ENCODE measurements at regions not wholly inside any gene's neighbourhood (a gene's known extent, or its start where the extent isn't known, plus 50 kb on each side); places are given as distances from the start of the nearest gene placed in this dataset.

DNA sequence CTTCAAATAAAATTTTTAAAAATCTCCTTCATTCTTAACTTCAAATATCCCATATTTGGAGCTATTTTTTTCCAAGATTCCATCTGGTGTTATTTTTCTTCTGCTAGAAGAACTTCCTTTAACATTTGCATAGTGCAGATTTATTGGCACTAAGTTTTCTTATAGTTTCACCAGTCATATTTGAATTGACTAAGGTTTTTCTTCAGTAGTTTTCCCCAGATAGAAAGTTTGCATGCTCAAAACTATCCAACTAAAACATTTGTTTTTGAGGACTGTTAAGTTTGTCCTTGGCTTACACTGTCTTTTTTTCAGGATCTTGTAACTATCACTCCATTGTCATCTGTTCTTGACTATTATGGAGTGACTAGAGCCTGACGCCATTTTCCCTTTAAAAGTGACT lies 606.7 kb downstream of the TAF11L14 start:
- DNase-seq (ENCODE audit: low spot score): no peak

DNA sequence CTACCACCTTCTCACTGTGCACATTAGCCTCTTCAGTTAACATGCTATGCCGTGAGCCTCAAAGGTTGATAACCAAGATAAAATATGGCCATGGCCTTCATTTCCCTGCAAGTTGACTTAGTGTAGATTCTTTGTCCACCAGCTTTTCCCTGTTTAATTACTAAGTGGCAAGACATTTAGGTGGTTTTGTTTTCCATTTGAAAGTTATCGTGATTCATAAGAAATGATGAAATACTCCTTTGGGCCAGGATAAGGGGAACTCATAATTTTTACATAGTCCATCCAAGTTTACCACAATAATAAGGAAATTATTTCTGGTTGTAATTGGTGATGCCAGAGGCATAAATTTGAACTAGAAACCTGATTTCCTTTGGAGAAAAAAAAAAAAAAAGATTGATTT lies 609.6 kb downstream of the TAF11L14 start:
- no peak for DNase-seq (ENCODE audit: low spot score)

DNA sequence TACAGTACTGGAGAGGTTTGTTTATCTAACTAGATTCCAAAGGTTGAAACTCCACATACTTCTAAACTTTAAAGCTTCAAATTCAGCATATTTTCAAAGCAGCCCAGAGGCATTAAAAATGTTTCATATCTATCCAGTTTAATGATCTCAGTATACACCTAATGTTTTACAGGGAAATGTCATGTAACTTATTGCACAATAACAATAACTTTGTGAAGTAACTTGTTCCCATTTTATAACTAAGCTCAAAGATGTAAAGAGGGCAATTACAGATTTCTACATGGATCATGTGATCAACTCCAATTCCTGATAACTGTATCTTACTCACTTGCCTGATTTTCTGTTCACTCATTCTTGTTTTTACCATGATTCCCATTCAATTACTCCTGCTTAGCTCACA lies 610.0 kb downstream of the TAF11L14 start:
- DNase-seq (ENCODE audit: low spot score): no peak

DNA sequence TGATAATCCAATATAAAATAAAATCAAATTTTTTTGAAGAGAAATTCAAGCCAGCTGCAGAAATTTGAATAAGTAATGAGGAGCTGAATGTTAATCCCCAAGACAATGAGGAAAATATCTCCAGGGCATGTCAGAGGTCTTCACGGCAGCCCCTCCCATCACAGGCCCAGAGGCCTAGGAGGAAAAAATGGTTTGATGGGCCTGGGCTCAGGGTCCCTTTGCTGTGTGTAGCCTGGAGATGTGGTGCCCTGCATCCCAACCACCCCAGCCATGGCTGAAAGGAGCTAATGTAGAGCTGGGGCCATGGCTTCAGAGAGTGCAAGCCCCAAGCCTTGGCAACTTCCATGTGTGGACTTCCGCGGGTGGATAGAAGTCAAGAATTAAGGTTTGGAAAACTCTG lies 618.3 kb downstream of the TAF11L14 start:
- DNase-seq (ENCODE audit: low spot score): no peak

DNA sequence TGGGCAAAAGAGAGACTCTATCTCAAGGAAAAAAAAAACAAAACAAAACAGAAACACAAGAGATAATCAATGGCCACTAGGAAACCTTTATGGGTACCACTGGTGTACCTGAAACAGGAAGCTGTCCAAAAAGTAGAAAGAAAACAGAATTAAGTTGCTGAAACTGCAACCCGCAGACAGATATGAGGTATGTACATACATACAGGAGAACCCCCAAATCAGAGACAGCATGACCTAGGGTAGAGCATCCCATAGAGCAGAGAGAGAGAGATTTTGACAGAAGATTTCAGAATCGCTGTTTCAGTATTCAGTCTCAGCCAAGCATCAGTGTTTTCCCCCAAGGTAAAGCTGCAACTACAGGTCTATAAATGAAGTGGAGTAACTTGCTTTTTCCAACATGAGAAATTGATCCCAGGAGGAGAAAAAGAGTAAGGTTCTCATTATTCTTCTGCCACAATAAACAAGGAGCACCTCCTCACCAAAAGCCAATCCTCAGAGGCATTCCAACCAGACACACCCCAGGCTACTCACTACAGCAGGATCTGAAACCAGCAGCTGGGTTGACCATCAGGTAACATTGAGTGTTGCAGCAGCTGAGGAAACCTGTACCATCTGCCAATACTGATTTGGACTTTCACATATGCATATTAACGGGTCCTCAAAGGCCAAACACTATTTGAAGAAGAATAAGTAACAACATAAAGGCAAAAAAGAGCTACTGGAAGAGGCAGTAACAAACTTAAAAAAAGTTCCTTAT lies 630.0 kb downstream of the TAF11L14 start:
- DNase-seq (ENCODE audit: low spot score): no peak

DNA sequence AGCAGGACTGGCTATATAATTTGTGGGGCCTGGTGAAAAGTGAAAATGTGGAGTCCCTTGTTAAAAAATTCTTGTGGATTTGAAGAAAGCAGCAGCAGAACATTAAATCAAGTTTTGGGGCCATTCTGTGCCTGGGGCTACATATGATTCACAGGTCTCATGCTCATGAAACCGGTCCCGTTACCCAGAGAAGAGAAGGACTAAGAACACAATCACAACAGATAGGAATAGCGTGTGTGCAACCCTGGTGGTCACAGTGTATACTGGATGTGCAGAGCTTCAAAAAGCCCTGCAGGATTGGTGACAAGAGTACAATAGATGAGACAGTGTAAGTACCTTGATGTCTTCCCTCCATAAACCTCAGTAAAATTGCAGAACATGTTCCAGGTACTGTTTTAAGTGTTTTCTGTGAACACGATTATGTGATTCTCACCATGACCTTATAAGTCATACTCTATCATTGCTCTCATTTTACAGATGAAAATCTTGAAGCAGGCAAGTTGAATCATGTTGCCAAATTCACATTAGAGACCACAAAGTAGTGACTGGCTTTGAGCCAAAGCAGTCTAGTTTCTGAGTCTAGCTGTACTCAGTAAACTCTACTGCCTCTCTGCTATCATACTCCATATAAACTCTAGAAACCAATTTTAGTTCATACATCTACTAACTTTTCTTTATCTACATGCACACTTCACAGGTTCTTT lies 636.5 kb downstream of the TAF11L14 start:
- no peak for DNase-seq (ENCODE audit: low spot score)

DNA sequence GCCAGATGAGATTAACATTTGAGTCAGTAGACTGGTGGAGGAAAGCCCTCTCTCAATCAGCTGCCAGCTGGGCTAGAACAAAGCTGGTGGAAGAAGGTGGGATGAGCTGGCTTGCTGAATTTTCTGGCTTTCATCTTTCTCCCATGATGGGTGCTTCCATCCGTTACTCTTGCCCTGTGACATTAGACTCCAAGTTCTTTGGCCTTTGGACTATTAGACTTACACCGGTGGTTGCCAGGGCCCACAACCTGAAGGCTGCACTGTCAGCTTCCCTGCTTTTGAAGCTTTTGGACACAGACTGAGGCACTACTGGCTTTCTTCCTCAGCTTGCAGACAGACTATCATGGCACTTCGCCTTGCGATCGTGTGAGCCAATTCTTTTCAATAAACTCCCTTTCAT lies 642.7 kb downstream of the TAF11L14 start:
- DNase-seq (ENCODE audit: low spot score): no peak

DNA sequence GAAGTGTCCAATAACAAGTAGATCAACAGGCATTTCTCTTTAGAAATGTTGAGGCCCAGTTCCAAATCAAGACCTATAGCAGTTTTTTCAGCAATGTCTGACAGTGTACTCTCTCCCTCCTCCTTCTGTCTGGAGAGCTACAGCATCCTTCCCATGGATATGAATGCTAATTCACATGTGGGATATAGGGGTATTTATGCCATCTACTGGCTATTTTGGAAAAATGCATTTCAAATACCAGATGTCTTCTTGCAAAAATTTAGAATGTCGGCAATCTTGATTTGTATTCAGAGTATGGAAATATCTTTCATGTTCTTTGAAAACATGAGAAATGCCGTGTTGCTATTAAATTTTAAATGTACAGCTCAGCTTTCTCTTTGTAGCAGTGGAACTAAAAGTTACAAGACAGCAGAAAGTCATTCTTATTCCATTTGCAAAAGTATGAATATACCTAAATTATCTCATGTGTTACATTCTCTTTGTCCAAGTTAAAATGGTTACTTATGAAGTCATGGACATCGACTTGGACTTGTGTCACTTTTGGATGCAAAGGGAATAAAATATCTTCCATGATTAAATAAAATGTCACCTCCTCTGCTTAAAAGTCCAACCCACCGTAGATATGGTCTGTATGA lies 647.8 kb downstream of the TAF11L14 start:
- peak; percentile 46 for DNase-seq (ENCODE audit: low spot score)

DNA sequence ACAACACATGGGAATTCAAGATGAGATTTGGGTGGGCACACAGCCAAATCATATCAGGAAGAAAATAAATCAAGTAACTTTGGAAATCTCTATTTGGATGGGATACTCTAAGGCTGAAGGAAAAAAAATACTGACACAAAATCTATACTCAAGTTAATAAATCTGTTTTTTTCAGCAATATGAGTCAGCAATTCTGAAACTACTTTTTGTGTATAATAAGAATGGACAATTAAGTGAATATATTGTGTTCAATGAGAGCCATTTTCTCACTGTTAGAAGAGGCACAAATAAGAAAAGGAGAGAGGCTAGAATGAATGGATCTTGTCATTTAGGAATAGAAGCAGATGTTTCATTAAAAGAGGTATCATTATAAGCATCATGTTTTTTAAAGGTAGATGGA lies 651.0 kb downstream of the TAF11L14 start:
- DNase-seq (ENCODE audit: low spot score): no peak

DNA sequence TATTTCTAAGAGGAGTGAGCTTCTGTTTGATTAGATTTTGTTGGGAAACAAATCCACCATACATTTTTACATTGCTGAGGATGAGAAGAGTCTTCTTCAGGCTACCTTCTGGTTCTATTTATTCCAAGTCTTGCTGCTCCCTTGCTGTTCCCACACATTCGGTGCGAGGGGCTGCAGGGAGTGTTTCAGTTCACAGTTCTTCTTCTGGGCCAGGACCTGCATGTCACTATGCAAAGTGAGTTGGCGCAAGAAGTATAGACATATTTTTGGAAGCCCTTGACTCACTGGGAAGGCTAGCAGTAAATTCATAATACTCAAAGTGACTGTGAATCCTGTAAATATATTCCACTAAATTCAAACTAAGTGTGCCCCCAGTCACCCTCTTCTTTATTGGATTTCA lies 657.9 kb downstream of the TAF11L14 start:
- DNase-seq (ENCODE audit: low spot score): no peak

DNA sequence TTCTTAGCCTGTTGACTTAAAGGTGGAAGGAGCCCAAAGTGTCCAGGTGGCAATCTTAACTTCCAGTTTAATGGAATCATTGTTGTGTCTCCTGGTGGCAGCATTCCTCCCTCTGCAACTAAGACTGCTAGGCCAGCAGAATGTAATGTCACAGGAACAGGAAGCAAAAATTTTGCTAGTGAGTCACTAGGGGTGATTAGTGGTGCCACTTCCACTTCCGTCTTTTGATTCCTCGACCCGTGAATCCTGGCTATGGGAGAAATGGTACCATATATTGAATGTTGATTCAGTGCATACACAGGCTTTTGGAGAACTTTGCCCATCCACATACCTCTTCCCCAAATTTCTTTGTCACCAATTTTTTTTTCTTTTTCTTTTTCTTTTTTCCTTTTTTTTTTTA lies 661.4 kb downstream of the TAF11L14 start:
- peak; percentile 32 for DNase-seq (ENCODE audit: low spot score)

DNA sequence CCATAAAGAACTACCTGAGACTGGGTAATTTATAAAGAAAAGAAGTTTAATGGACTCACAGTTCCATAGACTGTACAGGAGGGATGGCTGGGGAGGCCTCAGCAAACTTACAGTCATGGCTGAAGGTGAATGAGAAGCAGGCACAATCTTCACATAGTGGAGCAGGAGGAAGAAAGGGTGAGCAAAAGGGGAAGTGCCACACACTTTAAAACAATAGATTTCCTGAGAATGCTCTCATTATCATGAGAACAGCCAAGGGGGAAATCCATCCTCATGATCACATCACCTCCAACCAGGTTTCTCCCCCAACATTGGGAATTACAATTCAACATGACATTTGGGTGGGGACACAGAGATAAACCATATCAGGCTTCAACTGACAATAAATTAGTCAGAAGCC lies 664.9 kb downstream of the TAF11L14 start:
- DNase-seq (ENCODE audit: low spot score): no peak

DNA sequence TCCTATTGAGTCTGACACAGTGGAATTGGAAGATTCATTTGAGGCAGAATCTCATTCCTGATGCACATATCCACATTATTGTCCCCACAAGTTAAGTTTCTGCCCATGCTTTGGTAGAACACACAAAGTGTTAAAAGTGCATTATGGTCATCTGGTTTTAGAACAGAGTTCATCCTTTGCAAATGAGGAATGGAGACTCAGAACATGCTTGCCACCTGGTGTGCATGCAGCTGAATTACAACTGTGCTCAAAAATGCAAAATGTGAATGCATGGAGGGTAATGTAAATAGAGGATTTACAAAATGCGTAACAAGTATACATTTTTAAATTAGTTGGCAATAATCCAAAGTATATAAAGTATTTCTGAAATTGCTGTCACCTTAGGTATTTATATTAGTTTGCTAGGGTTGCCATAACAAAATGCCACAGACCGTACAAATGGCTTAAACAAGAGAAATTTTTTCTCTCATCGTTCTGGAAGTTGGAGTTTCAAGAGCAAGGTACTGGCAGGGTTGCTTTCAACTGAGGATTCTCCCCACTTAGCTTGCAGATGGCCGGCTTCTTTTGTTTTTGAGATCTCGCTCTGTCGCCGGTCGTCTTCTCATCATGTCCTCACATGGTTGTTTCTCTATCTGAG lies 671.1 kb downstream of the TAF11L14 start:
- peak; percentile 38 for DNase-seq (ENCODE audit: low spot score)

DNA sequence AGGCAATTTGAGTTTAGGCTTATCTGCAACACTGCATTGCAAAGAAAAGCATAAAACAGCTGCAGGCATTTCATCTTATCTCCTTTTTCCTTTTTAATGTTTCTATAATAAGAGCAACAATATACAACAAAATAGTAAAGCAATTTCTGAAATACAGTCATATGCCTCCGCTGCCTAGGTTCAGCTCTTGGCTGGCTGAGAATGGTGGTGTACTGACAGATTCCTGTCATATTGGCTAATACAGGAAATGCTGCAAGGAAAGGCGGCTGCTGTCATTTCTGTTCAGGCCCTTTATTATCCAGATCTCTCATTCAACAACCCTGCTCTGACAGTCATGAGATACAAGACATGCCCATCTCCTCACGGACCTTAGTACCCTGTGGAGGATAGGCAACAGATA lies 677.0 kb downstream of the TAF11L14 start:
- no peak for DNase-seq (ENCODE audit: low spot score)

DNA sequence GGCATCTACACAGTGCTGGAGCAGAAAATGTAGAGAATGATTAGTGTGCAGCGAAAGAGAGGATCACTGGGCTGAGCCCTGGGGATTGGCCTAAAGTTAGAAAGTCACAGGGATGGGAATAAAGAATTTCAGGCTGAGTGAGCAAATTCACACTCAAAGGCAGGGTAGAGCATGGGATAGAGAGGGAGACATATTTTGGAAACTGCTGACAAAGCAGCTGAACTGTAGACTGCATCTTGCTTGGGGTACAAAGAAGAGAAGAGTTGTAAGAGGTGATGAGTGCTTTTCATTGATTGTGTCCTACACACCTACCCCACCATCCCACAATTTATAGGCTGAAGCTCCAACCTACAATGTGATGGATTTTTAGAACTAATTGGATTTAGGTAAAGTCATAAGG lies 677.8 kb downstream of the TAF11L14 start:
- no peak for DNase-seq (ENCODE audit: low spot score)

DNA sequence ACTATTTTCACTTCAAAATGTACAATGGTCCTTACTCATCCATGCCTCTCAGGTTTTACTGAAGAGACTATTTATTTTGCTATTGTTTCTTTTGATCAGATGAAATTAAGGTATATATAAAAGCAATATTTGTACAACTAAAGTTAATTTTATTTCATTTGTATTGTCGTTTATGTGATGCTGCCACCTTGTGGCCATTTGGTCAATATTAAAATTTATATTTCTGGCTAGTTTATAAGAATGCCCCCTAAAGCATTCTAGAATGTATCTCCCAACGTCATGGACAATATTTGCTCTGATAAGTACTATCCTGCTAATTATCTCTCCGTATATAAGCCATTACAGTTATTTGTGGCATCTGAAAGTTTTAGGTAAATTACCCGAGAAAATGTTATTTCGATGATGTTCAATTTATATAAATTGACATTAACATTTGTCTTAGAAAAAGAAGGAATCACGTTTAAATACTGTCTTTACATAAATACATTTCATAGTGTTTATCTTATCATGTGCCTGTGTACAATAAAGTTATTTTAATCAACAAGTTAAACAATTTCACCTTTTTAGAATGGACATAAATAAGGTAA lies 680.0 kb downstream of the TAF11L14 start:
- DNase-seq (ENCODE audit: low spot score): no peak

DNA sequence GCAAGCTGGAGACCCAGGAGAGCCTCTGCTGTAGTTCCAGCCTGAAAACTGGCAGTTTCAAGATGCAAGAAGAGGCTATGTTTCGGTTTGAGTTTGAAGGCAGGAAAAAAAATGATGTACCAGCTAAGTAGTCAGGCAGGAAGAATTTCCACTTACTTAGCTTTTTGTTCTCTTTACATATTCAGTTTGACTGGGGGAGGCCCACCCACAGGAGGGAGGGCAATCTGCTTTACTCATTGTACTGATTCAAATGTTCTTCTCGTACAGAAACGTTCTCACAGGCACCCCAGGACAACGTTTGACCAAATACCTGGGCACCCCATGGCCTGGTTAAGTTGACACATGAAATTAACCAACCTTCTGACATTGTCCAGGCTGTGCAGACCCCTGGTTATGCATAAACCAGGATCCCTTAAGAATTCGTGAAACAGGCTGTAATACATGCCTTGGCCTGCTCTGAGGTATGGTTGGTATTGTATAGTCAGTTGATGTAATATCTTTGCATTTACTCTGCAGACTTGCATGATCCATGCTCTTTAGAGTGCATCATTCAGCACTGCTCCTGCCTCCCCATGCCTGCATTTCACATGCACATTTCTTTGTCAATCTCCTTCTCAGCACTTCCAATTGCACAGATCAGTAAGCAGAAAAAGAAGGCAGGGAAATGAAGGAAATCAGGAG lies 687.1 kb downstream of the TAF11L14 start:
- no peak for DNase-seq (ENCODE audit: low spot score)

DNA sequence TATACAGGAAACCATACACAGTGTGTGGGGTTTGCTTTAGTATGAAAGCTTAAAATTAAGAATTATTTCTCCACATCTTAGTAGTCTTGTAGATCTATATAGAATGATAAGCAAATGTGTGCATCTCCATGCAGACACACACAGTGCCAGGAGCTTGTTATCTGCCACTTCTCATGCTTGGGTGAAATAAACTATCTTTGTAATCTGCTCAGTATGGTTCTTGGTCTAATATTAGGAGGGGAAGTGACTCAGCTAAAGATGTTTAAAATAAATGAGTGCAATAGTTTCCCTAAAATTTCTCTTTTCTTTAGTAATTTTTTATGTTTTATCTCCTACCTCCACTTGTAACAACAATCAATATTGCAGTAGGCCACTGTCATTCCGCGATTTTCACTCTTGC lies 689.6 kb downstream of the TAF11L14 start:
- no peak for DNase-seq (ENCODE audit: low spot score)

DNA sequence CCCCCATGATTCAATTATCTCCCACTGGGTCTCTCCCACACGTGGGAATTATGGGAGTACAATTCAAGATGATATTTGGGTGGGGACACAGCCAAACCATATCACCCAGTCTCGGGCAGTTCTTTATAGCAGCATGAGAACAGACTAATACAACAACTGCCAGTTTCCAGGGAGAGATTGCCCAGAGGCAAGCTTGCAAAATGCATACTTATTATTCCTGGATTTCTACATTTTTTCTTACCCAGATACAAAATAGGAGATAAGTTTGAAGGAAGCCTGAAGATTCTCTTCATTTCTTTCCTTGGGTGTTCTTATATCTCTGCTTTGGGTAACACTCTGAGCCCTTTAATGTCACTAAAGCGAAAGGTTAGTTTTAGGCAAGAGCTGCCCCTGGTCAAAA lies 691.2 kb downstream of the TAF11L14 start:
- no peak for DNase-seq (ENCODE audit: low spot score)

DNA sequence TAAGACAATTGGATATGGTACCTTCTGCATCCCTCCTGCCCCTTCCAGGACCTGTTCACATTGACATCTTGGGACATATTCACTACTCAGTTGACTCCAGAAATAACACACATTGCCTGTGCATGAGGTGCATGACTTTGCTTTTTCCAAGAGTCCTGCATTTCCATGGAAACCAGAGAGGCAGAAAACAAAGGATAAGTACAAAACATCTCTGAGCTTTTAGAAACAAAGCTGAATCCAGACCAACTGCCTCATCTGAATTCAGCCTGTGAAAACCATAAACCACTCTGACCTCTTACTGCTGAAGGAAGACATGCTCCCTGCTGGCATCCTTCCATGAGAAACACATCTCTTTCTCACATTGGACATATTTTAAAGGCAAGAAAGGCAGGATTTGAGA lies 695.1 kb downstream of the TAF11L14 start:
- DNase-seq (ENCODE audit: low spot score): no peak

DNA sequence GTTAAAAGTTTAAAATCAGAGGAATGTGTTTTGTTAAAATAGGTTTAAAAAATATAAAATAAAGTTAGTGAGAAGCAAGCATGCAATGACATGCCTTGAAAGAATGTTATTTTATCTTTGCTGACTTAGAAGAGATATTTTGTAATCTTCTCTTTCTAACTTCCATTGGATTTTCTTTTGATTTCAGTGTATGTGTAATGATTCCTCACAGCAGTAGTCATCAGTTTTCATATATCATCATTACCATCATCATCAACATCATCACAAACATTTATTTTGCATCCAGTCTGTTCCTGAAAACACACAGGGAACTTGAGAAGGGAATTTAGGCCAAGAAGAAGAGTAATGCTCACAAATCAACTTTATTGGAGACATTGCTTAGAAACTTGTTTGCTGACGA lies 699.6 kb downstream of the TAF11L14 start:
- no peak for DNase-seq (ENCODE audit: low spot score)

DNA sequence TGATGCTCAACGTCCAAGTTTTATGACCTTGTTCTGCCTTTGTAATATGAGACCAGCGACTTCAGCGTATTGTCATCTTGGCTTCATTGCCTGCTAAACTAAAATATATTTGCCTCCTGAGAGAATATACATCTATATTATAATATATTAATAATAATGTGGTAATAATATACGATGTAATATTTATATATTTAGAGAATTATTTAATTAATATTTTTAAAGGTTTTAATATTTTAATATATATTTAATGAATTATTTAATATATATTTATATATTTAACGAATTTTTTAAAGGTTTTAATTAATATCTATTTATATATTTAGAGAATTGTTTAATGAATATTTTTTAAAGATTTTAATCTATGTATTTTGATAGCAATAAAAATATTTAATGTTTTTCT lies 700.7 kb downstream of the TAF11L14 start:
- no peak for DNase-seq (ENCODE audit: low spot score)

Data from kidney capillary endothelial cell (primary cell).